Endothelial cell of umbilical vein (primary cell): ENCODE measurements at regions not wholly inside any gene's neighbourhood (a gene's known extent, or its start where the extent isn't known, plus 50 kb on each side); places are given as distances from the start of the nearest gene placed in this dataset.

Source experiments
- BruUV-seq: library from RNA; stranded (reverse); fragments of 400-500 nt; replicated peaks from 2 replicates; lab custom pipeline; 2021; lab: Mats Ljungman, UMichigan
- CTCF ChIA-PET: fragments of 300-600, 350-600 bp; sonication (Branson Sonifier 250); formaldehyde crosslinking; loops from one replicate; lab custom pipeline; 2021; ENCODE audit warnings: antibody characterized with exemption, inconsistent platforms; lab: Charles Lee
- POLR2A ChIA-PET: fragments of 300-600, 350-600 bp; sonication (Branson Sonifier 250); formaldehyde crosslinking; loops from one replicate; lab custom pipeline; 2021; ENCODE audit warnings: antibody characterized with exemption, inconsistent platforms; lab: Charles Lee
- DNase-seq: peaks from one replicate; pipeline ENCODE4 v3.0.0-alpha.2; 2011; ENCODE audit warnings: low read depth, low spot score
- FAIRE-seq: peaks from 2 replicates; lab custom pipeline; 2011; peaks lifted over from hg19 to GRCh38; lab: Jason Lieb, UNC
- H2AFZ ChIP-seq: 2 replicates; pipeline ENCODE4 v1.6.0; 2012; ENCODE audit warnings: low read depth, low read length, control low read depth, inconsistent platforms
- H3K27ac ChIP-seq: 2 replicates; pipeline ENCODE4 v1.5.1; 2011; ENCODE audit warnings: low read depth, mild to moderate bottlenecking, control low read depth, low read length, moderate library complexity; ENCODE audit not compliant: insufficient read depth
- H3K27me3 ChIP-seq, 2 experiments: 2 replicates each; pipeline versions ENCODE4 v1.6.0 to v1.6.1; 2011; ENCODE audit warnings: low read length in 2 of 2, mixed read lengths in 1 of 2; ENCODE audit not compliant: control insufficient read depth in 2 of 2, insufficient read depth in 2 of 2
- H3K36me3 ChIP-seq, 2 experiments: 2 replicates in 1 of 2; 3 replicates in 1 of 2; pipeline ENCODE4 v1.5.1; 2011; ENCODE audit warnings: low read length in 2 of 2, mild to moderate bottlenecking in 1 of 2, moderate library complexity in 1 of 2; ENCODE audit not compliant: control insufficient read depth in 2 of 2, insufficient read depth in 2 of 2; ENCODE audit errors: extremely low read depth in 1 of 2
- H3K4me1 ChIP-seq: 3 replicates; pipeline ENCODE4 v1.5.1; 2011; ENCODE audit warnings: mild to moderate bottlenecking, low read length; ENCODE audit not compliant: control insufficient read depth, insufficient read depth; ENCODE audit errors: extremely low read depth
- H3K4me2 ChIP-seq: 2 replicates; pipeline ENCODE4 v1.6.1; 2011; ENCODE audit warnings: low read length, control low read depth, mixed read lengths; ENCODE audit not compliant: insufficient read depth
- H3K4me3 ChIP-seq, 3 experiments: fragments of 200-600 bp in 1 of 3; sonication (generic), shearing (Covaris generic) in 1 of 3; replicated peaks in 1 of 3; 2 replicates each; pipeline ENCODE4 v1.5.1; 2011 to 2016; ENCODE audit warnings: control low read depth in 3 of 3, low read length in 3 of 3, mild to moderate bottlenecking in 2 of 3, inconsistent platforms in 1 of 3, low read depth in 1 of 3, moderate library complexity in 1 of 3; ENCODE audit not compliant: insufficient read depth in 1 of 3
- H3K79me2 ChIP-seq: 2 replicates; pipeline ENCODE4 v1.6.0; 2012; ENCODE audit warnings: low read length, inconsistent platforms; ENCODE audit not compliant: control insufficient read depth, insufficient read depth
- H3K9ac ChIP-seq: replicated peaks from 2 replicates; pipeline ENCODE3; 2011; ENCODE audit warnings: low read length, control low read depth; ENCODE audit not compliant: insufficient read depth; ENCODE audit errors: extremely low read depth
- H3K9me1 ChIP-seq: replicated peaks from 3 replicates; pipeline ENCODE4 v1.6.0; 2011; ENCODE audit warnings: mild to moderate bottlenecking, low read length; ENCODE audit not compliant: control insufficient read depth, insufficient read depth; ENCODE audit errors: extremely low read depth
- H3K9me3 ChIP-seq: replicated peaks from 2 replicates; pipeline ENCODE4 v1.5.1; 2012; ENCODE audit warnings: low read length, inconsistent platforms; ENCODE audit not compliant: control insufficient read depth, insufficient read depth
- H4K20me1 ChIP-seq: replicated peaks from 2 replicates; pipeline ENCODE3; 2011; ENCODE audit warnings: mild to moderate bottlenecking, low read length; ENCODE audit not compliant: control insufficient read depth, insufficient read depth; ENCODE audit errors: extremely low read depth
- EZH2 ChIP-seq: IDR thresholded peaks from 2 replicates; pipeline ENCODE4 v1.6.1; 2012; ENCODE audit warnings: borderline replicate concordance, low read depth, mild to moderate bottlenecking, moderate library complexity, low read length, inconsistent platforms; ENCODE audit not compliant: severe bottlenecking
- FOS ChIP-seq: IDR thresholded peaks from 2 replicates; pipeline ENCODE4 v1.6.1; 2011; ENCODE audit warnings: mild to moderate bottlenecking, low read length, moderate library complexity, borderline replicate concordance; ENCODE audit not compliant: insufficient read depth
- GATA2 ChIP-seq: IDR thresholded peaks from 2 replicates; pipeline ENCODE4 v1.7.0; 2011; ENCODE audit warnings: low read depth, mild to moderate bottlenecking, moderate library complexity, mixed read lengths, low read length; ENCODE audit not compliant: insufficient read length, insufficient read depth
- MAX ChIP-seq: IDR thresholded peaks from 2 replicates; pipeline ENCODE4 v1.6.1; 2011; ENCODE audit not compliant: insufficient read depth, insufficient read length
- MYC ChIP-seq: IDR thresholded peaks from one replicate; pipeline ENCODE4 v1.6.1; 2011; ENCODE audit warnings: mild to moderate bottlenecking, low read depth, low read length
- dilution Hi-C: fragments of 300-500 bp; cut with MboI; formaldehyde crosslinking; loops from one replicate; pipeline ENCODE4 v1.15.0; 2019; ENCODE audit warnings: low sequenced_read_pairs; ENCODE audit not compliant: extremely low pct_ligation_motif_present
- intact Hi-C: fragments of 100-400 bp; cut with micrococcal nuclease; formaldehyde crosslinking; loops from one replicate; pipeline ENCODE4 v1.10.0; 2022
- TF ChIP-seq, protein P1 (sequence below), 2 donors: IDR thresholded peaks; 1 replicate in 1 of 2; 2 replicates in 1 of 2; pipeline ENCODE4 v1.5.1; 2011; ENCODE audit warnings: low read length in 2 of 2, mild to moderate bottlenecking in 2 of 2, moderate library complexity in 2 of 2, control low read depth in 1 of 2, inconsistent platforms in 1 of 2, low read depth in 1 of 2; ENCODE audit not compliant: insufficient read depth in 1 of 2; ENCODE audit errors: extremely low read depth in 1 of 2

- no peaks in the 10 kb centered on the region for H3K27me3 ChIP-seq
- POLR2A ChIA-PET, result no interaction called here
- no peaks in the 10 kb centered on the region for H3K79me2 ChIP-seq
- TF ChIP-seq MAX (no peak), MYC (no peak), EZH2 (no peak), FOS (no peak)
- no peaks in the 10 kb centered on the region for H3K9me1 ChIP-seq
- CTCF ChIA-PET, result interaction anchor here (0.9 kb wide), 1 partner anchor 10 kb away, joined by 3 read pairs; no protein-coding TSS in a partner anchor
- dilution Hi-C loops (no loop called here), intact Hi-C loops (no loop called here)
- peaks cover 8% of the 10 kb centered on the region for H3K4me1 ChIP-seq
- BruUV-seq, result no TSS peak
- no peak overlapping the region for H3K9ac ChIP-seq
- H3K4me3 ChIP-seq, result no peak overlapping the region
- no peaks in the 10 kb centered on the region for H3K9me3 ChIP-seq
- H4K20me1 ChIP-seq, result no peaks in the 10 kb centered on the region
- DNase-seq, result no peak
- H3K36me3 ChIP-seq, result no peaks in the 10 kb centered on the region
- no peak for FAIRE-seq
- no peak overlapping the region for H3K4me2 ChIP-seq
- no peak overlapping the region for H3K27ac ChIP-seq
- no peak overlapping the region for H2AFZ ChIP-seq
These were observed 1345.1 kb downstream of the SUCLG1 start for GRCh38 chr2:83113953-83114352.

- Histone ChIP-seq H3K79me2 (no peaks in the 10 kb centered on the region), H3K27ac (no peak overlapping the region), H3K36me3 (no peaks in the 10 kb centered on the region), H3K27me3 (no peaks in the 10 kb centered on the region), H3K9me3 (no peaks in the 10 kb centered on the region), H3K4me2 (no peak overlapping the region), H3K4me3 (no peak overlapping the region), H3K9ac (no peak overlapping the region), H2AFZ (no peak overlapping the region), H4K20me1 (no peaks in the 10 kb centered on the region), H3K4me1 (peaks cover 8% of the 10 kb centered on the region), H3K9me1 (no peaks in the 10 kb centered on the region)
- DNase-seq (no peak), FAIRE-seq (no peak)
- intact Hi-C loops (no loop called here), dilution Hi-C loops (no loop called here)
- TF ChIP-seq EZH2, result no peak
- no peak for TF ChIP-seq FOS
- no peak for TF ChIP-seq GATA2
- TF ChIP-seq, protein P1, sequence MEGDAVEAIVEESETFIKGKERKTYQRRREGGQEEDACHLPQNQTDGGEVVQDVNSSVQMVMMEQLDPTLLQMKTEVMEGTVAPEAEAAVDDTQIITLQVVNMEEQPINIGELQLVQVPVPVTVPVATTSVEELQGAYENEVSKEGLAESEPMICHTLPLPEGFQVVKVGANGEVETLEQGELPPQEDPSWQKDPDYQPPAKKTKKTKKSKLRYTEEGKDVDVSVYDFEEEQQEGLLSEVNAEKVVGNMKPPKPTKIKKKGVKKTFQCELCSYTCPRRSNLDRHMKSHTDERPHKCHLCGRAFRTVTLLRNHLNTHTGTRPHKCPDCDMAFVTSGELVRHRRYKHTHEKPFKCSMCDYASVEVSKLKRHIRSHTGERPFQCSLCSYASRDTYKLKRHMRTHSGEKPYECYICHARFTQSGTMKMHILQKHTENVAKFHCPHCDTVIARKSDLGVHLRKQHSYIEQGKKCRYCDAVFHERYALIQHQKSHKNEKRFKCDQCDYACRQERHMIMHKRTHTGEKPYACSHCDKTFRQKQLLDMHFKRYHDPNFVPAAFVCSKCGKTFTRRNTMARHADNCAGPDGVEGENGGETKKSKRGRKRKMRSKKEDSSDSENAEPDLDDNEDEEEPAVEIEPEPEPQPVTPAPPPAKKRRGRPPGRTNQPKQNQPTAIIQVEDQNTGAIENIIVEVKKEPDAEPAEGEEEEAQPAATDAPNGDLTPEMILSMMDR (IDR thresholded peaks at IDR 0.05; ENCODE audit: extremely low read depth in 1 of 2, insufficient read depth in 1 of 2, low read depth in 1 of 2, low read length in 2 of 2), result no peak
- no TSS peak for BruUV-seq
- POLR2A ChIA-PET, result no interaction called here
- CTCF ChIA-PET, result no interaction called here
These were observed 1346.2 kb downstream of the SUCLG1 start for GRCh38 chr2:83112858-83113257.
